ENCODE measurements at regions not wholly inside any gene's neighbourhood (a gene's known extent, or its start where the extent isn't known, plus 50 kb on each side); places are given as distances from the start of the nearest gene placed in this dataset.

DNA sequence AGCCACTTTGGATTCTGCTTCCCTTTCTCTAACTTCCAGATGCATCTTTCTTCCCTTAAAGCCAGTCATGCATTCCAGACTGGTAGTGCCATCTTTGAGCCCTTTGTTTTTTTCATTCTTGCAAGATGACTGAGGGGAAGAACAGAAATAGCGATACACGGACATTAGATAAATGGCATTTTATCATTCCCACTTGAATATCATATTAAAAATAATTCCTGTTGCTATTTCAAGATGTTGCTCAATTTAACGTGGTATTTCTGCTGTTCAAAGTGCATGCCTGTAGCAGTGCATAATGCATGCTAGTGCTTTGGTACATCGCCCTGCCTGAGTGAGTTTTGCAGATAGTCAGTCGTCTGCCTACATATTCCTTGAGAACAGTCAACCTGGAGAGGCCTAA is 140.6 kb upstream of the FRY start (continued):
- TF ChIP-seq EP300 (IDR thresholded peaks at IDR 0.05; ENCODE audit: borderline replicate concordance in 1 of 2, low read depth in 1 of 2, low read length in 1 of 2) (peak in 1 of 2 experiments; percentile 59; a peak in 1 of 4 replicates), TEAD4 (IDR thresholded peaks at IDR 0.05; ENCODE audit: borderline replicate concordance, insufficient read depth) (peak; percentile 40; the same call in 1 of the 2 replicates), TAF1 (IDR thresholded peaks at IDR 0.05; ENCODE audit: borderline replicate concordance, low read depth, low read length) (no peak), USF2 (IDR thresholded peaks at IDR 0.05; ENCODE audit: borderline replicate concordance, low read depth, low read length) (no peak), FOSL2 (IDR thresholded peaks at IDR 0.05; ENCODE audit: borderline replicate concordance, low read depth) (no peak), ELF1 (IDR thresholded peaks at IDR 0.05) (no peak), RAD21 (IDR thresholded peaks at IDR 0.05; ENCODE audit: low read length) (no peak), FOXJ3 (CRISPR knock-in tag; IDR thresholded peaks at IDR 0.05) (no peak), POLR2AphosphoS5 (IDR thresholded peaks at IDR 0.05; ENCODE audit: low read depth, low read length) (no peak), RFX5 (IDR thresholded peaks at IDR 0.05; ENCODE audit: low read length) (no peak), CHD2 (IDR thresholded peaks at IDR 0.05; ENCODE audit: low read length, partially characterized antibody) (no peak), TCF12 (IDR thresholded peaks at IDR 0.05) (peak; percentile 44; the same call in 1 of the 2 replicates), JUND (IDR thresholded peaks at IDR 0.05) (no peak; the same call in 1 of the 2 replicates), GATA2 (CRISPR knock-in tag; IDR thresholded peaks at IDR 0.05) (no peak), RCOR1 (IDR thresholded peaks at IDR 0.05; ENCODE audit: low read length) (no peak), REST (IDR thresholded peaks at IDR 0.05; ENCODE audit: low read depth, low read length) (no peak), NRF1 (IDR thresholded peaks at IDR 0.05; ENCODE audit: low read depth, low read length) (no peak), GABPA (IDR thresholded peaks at IDR 0.05; ENCODE audit: low read depth) (no peak)
- TF ChIP-seq, protein P1, sequence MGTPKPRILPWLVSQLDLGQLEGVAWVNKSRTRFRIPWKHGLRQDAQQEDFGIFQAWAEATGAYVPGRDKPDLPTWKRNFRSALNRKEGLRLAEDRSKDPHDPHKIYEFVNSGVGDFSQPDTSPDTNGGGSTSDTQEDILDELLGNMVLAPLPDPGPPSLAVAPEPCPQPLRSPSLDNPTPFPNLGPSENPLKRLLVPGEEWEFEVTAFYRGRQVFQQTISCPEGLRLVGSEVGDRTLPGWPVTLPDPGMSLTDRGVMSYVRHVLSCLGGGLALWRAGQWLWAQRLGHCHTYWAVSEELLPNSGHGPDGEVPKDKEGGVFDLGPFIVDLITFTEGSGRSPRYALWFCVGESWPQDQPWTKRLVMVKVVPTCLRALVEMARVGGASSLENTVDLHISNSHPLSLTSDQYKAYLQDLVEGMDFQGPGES (IDR thresholded peaks at IDR 0.05; ENCODE audit: low read depth, low read length) = no peak
- TF ChIP-seq, protein P2, sequence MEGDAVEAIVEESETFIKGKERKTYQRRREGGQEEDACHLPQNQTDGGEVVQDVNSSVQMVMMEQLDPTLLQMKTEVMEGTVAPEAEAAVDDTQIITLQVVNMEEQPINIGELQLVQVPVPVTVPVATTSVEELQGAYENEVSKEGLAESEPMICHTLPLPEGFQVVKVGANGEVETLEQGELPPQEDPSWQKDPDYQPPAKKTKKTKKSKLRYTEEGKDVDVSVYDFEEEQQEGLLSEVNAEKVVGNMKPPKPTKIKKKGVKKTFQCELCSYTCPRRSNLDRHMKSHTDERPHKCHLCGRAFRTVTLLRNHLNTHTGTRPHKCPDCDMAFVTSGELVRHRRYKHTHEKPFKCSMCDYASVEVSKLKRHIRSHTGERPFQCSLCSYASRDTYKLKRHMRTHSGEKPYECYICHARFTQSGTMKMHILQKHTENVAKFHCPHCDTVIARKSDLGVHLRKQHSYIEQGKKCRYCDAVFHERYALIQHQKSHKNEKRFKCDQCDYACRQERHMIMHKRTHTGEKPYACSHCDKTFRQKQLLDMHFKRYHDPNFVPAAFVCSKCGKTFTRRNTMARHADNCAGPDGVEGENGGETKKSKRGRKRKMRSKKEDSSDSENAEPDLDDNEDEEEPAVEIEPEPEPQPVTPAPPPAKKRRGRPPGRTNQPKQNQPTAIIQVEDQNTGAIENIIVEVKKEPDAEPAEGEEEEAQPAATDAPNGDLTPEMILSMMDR (IDR thresholded peaks at IDR 0.05) = no peak
